Kidney glomerular epithelial cell (primary cell): ENCODE measurements at regions not wholly inside any gene's neighbourhood (a gene's known extent, or its start where the extent isn't known, plus 50 kb on each side); places are given as distances from the start of the nearest gene placed in this dataset.

Experiments
- DNase-seq: peaks from one replicate; lab custom pipeline; 2025; lab: John Stamatoyannopoulos, UW

DNA sequence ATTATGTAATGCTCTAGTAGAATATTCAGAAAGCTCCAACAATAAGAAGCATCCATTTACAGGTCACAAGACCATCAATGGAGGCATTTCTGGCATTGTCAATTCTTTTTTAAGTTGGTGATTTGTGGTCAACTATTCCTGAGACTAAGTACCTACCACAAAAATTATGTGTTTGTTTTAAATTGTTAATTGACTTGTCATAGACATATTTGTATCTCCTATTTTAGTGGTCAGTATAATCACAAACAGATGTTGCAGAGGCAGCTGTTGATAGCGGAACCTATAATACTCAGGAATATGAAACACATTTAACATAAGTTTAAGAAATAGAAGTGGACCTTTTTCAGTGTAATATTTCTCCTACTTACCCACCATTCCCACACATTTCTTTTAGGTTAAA is 430.1 kb downstream of the CCDC85A start:
- DNase-seq: no peak

- DNase-seq: no peak
Observed at GRCh38 chr2:56615760-56616159, 432.0 kb downstream of the CCDC85A start.

DNA sequence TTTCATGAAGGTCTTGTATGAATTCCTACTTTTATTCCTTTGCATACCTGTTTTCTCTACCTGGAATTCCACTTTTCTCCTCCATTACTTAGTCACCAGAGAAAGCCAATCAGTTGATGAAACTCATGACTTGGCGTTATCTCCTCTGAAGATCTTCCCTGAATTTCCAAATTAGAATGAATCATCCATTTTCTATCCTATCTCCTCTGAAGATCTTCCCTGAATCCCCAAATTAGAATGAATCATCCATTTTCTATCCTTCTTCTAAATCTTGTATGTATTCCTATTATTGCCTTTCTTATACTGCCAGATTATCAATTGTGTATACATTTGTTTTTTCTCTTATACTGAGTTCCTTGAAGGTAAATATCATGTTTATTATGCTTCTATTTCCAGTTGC is 440.4 kb downstream of the CCDC85A start:
- no peak for DNase-seq

- no peak for DNase-seq
Observed at GRCh38 chr2:56626927-56627326, 443.1 kb downstream of the CCDC85A start.

GRCh38 chr2:56630286-56630685 is 446.5 kb downstream of the CCDC85A start:
- DNase-seq: no peak

- no peak for DNase-seq
Observed at GRCh38 chr2:56647997-56648396, 464.2 kb downstream of the CCDC85A start.

GRCh38 chr2:56648802-56649201 is 465.0 kb downstream of the CCDC85A start:
- no peak for DNase-seq

DNA sequence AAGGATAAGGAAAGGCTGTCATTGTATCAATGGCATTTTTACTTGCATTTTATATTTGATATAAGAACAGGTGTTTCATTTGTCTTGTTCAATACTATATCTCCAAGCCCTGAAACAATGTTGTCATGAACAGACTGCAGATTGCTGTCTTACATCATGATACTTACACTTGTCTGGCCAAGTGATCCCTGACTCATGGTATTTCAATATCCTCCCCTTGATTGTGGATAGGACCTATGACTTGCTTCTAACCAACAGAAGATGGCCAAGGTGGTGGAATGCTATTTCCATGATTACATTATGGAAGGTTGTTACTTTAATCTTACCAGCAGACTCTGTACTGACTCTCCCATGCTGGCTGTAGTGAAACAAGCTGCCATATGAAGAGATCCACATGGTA is 471.1 kb downstream of the CCDC85A start:
- DNase-seq: no peak

DNA sequence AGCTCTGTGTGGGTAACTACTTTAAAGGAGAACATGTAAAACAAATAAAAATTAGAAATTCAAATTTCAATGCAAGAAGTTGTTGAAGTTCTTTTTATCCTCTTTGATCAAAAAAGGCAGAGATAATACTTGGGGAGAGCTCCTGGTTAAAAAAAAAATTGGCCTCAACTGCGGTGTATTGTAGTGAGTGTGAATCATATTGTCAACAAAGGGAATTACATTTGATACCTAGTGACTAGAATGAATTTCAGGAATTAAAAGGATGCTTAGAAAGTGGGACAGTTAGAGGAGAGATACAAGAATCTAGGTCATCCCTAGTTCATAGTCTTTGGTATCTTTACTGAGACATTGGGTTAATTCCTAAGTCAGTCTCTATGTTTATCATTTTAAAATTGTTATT is 473.0 kb downstream of the CCDC85A start:
- no peak for DNase-seq

DNA sequence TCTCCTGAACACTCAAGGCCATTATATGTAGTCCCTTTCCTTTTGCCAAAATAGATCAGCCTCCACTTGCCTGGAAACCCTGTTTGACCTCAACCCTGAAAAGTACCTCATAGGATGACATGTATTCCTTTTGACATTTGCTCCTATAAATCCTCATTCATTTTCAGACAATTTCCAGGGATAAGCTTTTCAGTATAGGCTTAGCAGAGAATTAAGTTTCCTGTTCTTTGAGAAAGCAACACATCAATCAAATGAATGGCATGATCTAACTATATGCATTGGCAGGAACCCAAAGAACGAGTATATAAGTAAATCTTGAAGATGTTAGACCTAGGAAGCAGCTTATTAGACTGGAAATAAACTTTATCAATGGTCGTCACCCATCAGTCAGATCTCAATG is 483.0 kb downstream of the CCDC85A start:
- no peak for DNase-seq

- no peak for DNase-seq
Observed at GRCh38 chr2:56671973-56672569, 488.3 kb downstream of the CCDC85A start.

DNA sequence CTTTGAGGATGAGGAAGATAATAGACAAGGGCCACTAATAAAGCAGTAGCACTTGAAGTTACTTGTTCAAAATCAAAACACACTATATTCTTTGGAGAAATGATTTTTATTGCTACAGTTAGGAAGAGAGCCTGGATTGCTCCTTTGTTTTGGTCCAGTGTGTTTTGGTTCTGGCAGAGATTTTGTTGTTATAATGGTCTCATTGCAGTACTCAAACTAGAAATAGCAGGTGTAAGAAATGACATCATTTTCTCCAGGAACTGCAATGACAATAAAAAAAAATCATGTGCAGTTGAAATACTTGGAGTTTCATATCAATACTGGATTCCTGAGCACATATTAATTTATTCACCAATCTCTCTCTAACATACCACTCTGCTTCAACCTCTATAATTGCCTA is 490.3 kb downstream of the CCDC85A start:
- no peak for DNase-seq

- DNase-seq: no peak
Observed at GRCh38 chr2:56676966-56677365, 493.2 kb downstream of the CCDC85A start.

DNA sequence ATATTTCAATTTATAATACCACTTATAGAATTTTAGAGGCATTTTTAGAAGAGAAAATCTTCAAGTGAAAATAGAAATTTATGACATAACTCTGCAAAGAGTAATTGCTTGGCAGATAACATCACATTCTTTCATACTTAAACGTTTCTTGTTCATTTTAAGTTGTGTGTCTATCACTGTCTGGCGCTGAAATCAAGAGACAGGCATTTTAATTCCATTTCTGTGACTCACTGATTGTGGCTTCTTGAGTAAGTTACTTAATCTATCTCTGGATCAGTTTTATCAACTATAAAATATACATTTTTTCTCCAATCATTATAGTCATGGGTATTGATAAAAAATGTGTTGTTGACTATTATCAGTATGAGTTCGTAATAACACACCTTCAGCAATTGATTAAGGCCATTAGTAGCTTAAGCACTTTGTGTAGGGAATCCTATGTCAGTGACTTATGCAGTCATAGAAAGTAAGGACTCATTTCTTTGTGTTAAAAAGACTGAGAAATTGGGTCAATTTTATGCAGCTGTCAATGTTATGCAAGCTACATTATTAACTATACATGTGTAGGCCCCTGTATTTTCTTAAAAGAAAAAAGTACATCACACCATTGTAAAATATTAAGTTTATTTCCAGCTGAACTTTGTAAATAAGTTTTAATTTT is 497.3 kb downstream of the CCDC85A start:
- peak; percentile 40 for DNase-seq

GRCh38 chr2:56681659-56682396 is 498.0 kb downstream of the CCDC85A start:
- no peak for DNase-seq

- no peak for DNase-seq
Observed at GRCh38 chr2:56682397-56682760, 498.6 kb downstream of the CCDC85A start.

DNA sequence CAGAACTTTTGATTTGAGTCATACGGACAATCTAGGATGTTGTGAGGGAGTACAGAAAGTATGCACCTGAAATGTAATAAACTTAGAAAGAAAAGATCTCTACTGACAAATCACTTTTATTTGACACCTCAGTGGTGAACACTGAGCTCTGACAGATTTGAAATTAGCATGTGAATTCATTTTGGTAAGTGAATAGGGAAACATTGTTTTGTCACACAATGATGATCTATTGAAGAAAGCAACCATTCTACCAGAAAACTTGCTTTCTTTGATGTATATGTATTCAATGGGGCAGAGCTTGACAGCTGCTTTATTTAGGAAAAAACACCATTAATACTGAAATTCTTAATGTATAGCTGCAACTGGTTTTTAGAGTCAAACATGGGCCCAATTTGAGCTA is 500.5 kb downstream of the CCDC85A start:
- no peak for DNase-seq

- DNase-seq: no peak
Observed at GRCh38 chr2:56685205-56685604, 501.4 kb downstream of the CCDC85A start.

DNA sequence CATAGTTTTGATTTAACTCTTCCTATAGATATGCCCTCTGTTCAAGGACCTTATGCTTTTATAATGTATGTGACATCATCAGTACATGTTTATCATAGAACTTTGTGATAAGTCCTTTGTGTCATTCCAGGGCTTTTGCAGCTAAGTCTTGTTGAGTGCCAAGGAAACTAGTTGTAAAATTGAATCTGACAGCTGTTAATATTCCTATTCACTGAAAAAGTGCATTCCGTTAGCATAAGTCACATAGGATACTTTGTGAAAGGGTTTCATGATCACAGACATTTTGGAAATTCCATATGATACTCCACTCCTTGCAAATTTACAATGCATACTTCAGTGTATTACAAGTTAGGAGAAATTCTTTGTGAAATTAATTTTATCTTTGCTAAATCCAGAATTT is 503.4 kb downstream of the CCDC85A start:
- DNase-seq: no peak

DNA sequence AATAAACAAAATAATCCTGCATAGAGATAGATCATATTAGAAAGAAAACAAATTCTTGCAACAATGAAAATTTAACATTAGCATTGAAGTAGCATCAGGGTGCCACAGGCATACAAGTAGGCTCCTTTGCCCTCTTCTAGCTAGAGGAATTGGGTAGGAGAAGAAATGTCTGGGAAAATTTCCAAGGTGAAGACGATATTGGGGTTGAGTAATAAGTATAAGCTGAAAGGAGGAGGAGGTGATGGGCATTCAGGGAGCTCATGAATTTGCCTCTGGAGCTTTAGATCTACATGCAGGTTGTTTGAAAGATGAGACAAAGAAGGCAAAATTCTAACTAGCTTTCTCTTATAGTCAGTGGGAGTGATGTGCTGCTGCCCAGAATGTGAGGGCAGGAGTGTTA is 504.9 kb downstream of the CCDC85A start:
- no peak for DNase-seq

DNA sequence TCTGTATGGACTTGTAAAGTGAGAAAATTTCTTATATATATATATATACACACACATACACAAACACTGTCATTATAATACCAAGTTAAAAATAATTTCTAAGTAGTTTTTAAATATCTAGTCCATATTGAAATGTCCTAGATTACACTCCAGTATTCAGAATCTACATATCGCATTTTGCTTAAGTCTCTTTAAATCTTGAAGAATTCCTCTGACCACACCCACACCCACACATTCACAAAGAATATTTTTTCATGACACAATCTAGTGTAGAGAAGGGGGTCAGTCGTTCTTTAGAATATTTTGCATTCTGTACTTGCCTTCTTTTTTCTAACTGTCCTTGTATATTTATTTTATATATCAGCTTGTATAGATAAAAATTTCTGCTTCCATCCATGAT is 509.7 kb downstream of the CCDC85A start:
- no peak for DNase-seq

- no peak for DNase-seq
Observed at GRCh38 chr2:56703001-56703400, 519.2 kb downstream of the CCDC85A start.

DNA sequence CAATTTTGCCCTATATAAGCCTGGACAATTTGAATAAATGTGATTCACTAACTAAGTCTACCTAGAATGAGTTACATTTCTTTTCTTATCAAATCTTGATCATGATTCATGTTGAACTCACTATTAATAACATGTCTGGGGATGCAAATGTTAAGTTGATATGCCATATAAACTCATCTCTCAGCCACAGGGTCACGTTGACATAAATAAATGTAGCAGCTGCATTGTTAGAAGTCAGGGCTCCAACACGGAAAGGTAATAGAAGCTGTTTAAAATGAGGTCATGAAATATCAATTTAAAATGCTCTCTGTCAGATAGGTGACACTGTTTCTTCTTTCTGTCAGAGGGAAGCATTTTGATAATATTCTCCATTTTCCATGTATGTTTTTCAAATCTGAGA is 521.9 kb downstream of the CCDC85A start:
- DNase-seq: no peak

GRCh38 chr2:56707218-56707617 is 523.4 kb downstream of the CCDC85A start:
- no peak for DNase-seq
